HG02642 (cell line): ENCODE measurements at regions not wholly inside any gene's neighbourhood (a gene's known extent, or its start where the extent isn't known, plus 50 kb on each side); places are given as distances from the start of the nearest gene placed in this dataset.

Source experiments
- ATAC-seq: cut with Tn5 transposase; IDR thresholded peaks from one replicate; pipeline ENCODE4 v1.9.1; 2021; ENCODE audit warnings: mild to moderate bottlenecking; ENCODE audit not compliant: unreplicated experiment, poor library complexity

GRCh38 chr1:221439747-221440501 lies 302.0 kb downstream of the DUSP10 start:
- ATAC-seq, result no peak

- no peak for ATAC-seq
Observed at GRCh38 chr1:221440658-221441057, 301.2 kb downstream of the DUSP10 start.

DNA sequence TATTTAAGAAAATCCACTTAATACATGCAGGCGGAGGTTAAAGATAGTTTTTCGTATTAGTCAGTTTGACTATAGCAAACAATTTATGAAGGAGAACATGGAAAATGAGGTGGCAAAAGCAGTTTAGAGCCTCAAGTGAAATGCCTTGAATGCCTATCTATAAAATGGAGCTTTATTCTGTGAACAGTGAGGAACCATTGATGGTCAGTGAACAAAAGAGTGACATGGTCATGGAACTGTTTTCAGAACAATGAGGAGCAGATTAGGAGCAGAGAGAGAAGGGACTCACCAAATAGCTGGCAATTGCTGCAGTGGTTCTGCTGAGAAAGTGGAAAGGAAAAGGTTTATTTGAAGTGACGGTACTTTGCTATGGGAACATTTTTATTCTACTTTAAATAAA lies 299.8 kb downstream of the DUSP10 start:
- ATAC-seq, result no peak

- no peak for ATAC-seq
Observed at GRCh38 chr1:221444346-221444745, 297.5 kb downstream of the DUSP10 start.

GRCh38 chr1:221448585-221449175 lies 293.2 kb downstream of the DUSP10 start:
- no peak for ATAC-seq

DNA sequence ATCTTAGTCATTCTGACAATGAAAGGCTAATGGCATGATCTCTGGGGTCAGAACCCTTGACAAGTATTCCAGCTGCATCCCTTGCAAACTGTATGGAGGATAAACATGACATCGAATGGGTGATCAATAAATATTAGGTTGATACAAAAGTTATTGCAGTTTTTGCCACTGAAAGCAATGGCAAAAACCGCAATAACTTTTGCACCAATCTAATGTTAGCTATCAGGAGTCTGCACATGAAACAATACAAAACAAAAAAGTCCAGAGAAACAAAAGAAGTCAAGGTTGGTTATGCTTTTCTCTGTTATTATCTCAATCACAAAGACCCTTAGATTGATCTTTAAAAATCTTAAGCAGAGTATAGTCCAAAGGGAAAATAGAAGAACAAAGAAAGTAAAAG lies 292.7 kb downstream of the DUSP10 start:
- ATAC-seq, result no peak

DNA sequence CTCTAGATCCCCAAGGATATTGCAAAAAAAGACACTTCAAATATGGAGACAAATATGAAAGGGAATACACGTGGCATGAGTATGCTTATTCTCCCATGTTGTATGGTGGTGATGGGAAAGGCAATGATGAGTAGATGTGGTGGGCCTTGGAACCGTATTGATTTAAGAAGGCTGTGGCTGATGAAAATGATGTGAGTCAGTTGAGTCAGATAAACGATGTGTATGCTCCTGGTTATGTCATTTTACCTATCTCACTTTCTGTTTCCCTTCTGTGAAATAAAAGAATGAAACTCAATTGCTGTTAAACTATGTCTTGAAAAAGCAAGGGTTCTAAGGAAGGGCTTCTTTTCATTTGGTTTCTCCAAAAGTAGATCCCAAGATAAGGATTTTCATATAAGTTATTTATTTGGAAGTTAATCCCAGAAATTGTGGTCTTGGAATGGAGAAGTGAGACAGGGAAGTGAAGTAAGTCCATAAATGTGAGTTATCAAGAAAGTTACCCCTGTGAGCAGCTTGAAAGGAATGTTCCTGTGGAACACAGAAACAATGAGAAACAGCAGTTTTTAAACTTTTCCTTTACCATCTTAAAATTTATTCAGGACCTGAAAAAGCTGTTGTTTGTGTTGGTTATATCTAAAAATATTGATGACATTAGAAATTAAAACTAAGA lies 292.0 kb downstream of the DUSP10 start:
- no peak for ATAC-seq

GRCh38 chr1:221451741-221452140 lies 290.1 kb downstream of the DUSP10 start:
- no peak for ATAC-seq

DNA sequence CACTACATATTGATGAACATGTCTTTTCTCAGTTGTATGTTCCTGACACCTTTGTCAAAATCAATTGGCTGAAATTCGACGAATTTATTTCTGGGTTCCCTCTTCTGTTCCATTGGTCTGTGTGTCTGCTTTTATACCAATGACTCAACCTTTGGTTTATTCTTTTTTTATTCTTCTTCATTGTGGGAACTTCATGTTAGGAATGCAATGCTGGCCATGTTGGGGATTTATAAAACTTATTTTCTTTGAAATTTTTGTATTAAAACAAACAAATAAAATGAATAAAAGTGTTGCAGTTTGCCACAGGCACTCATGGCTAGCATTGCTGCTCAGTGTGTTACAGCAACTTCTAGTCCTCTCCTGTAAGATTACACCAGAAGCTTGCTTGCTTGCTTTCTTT lies 287.8 kb downstream of the DUSP10 start:
- no peak for ATAC-seq

DNA sequence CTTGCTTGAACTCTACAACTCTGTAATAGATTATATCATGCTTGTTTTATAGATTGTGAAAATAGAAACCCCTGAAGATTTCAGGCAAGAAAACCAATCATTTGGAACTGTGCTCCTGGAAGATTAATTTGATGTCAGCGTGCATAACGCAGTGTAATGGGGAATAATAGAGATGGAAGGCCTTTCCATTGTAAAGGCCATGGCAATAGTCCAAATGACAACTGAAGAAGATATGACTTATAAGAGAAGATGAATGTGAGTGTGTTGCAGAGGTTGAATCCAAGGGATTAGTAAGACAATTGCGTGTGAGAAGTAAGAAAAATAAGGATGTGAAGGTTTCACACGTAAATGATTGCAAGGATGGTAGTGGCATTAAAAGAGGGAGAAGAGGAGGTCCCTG lies 285.0 kb downstream of the DUSP10 start:
- ATAC-seq, result no peak

DNA sequence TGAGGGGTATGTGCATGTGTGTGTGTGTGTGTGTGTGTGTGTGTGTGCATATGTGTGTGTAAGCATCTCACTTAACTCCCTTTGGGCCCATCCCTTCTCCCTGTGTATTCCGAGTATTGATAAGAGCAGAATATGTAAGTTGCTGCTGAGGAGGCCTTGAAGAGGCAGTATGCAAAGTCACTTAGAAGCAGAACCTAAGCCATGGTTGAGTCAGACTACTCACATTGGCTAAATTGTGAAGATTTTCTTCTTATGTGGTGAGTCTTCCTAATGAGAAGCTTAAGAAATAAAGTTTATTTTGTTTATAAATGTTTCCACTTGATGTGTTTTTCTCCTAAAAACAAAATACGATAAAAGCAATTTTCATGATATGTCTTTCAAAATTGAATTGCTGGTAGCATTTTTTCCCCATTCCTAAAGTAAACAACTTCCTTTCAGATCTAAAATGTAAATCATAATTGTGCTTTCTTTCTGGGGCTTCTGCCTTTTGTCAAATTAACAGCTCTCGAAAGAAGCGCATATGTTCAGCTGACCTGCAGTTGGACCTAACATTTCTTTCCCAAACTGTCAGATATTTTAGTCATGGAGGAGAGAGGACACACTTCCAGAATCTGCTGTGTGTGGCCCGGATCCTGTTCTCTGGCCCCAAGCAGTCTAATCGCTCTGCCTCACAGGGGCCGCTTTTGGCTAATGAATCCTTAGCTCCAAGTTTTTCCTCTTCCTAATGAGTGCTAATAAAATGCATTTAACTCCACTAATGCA lies 284.0 kb downstream of the DUSP10 start:
- no peak for ATAC-seq

DNA sequence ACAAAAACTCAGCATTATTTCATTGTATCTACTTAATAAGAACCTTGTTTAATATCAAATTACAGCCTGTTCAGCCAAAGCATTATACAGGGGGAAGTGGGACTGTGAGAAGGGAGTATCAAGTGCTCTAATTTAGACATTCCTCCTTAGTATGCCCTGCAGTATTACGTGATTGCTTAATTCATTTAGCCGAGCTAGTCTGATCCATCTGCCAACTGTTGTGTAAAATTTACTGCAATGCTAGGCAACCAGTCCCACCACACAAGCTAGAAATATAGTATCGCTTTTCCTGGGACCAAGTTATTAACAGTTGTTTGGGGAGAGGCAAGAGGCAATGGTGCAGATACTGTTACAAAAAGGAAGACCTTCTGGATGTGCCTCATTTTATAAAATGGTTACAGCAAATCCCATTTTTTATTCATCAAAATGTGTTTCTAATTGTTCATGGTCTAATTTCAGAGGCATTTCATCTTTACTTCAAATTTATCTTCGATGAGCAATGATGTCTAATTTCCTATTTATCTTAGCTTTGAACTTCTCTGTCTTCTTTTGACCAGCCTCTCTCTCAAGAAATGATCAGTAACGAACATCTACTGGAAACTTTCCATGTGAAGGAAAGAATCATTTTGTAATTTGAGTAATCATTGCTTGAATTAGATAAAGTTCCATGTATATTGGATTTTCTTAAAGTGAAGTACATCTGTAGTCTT lies 283.3 kb downstream of the DUSP10 start:
- ATAC-seq, result no peak

GRCh38 chr1:221459558-221459957 lies 282.3 kb downstream of the DUSP10 start:
- ATAC-seq, result no peak

DNA sequence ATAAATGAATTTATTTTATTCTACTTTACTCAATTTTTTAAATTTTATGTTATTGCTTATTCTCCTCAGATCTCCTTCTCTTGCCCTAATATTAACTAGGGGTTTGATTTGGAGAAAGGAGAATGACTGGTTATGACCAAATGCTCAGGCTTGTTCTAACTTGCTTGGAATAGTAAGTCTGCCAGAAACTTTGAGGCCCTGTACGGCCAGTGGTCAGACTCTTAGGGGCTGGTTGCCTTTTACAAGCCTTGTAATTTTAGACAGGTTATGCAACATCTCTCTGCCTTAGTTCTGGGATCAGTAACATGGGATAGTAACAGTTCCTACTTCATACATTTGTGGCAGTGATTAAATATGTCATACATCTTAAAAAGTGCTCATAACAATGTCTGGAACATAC lies 279.5 kb downstream of the DUSP10 start:
- ATAC-seq, result no peak

DNA sequence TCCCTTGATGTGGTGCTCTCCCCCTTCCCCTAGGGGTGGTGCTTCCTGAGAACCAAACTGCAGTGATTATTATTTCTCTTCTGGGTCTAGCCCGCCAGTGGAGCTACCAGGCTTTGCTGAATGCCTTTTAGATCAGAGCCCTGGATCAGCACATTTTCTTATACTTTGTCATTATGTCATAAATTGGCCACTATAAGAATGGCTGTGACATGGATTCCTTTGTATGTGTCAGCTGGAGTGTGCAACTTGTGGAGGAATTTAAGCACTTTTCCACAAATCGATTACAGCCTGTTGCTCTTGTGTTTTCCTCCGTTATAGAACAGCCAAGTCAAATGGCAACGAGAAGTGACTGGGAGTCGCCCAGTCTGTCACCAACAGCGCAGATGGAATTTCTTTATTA lies 273.3 kb downstream of the DUSP10 start:
- no peak for ATAC-seq

DNA sequence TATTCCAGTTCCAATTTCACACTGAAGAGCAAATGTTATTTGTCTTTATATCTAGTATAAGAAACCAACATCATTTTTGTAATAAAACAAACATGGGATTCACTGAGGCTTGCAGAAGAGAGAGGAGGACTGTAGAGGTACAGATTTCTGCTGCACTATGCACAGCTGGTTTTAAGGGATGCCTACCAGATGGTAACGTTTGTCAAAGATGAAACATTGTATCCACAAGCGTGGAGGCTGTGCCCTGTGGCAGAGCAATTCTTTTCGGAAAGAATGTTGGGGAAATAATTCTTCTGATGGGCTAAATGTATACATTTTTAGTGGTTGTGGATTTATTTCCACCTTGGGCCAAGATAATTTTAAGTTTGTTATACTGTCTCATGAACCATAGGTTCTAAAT lies 272.4 kb downstream of the DUSP10 start:
- no peak for ATAC-seq

DNA sequence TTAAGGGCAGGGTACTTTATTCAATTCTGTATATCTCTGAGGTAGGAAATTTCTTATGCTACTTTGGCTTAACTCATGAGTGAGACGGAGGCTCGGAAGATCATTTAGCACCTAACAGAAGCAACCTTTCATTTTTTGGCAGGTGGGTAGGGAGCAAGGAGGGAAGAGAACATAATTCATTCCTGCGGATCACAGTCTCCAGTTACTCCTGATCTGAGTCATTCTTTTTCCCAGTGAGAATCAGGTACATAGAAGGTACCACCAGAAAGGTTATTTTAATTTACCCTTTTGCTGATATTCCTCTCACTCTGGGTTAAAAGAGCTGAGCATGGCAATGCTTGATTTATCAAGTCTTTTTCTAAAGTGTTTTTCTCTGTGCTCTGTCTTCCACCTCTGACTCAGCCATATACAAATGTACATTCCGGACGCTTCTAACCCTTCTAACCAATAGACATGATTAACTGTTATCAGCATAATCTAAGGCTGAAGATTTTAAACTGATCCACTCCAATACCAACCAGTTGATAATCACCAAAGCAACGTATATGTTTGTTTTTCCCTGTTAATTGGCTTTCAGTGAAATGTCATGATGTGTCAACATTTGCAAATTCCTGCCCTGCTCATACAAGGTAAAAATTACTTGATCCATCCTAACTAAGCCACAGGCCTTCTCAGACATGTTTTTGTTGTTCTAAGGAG lies 271.7 kb downstream of the DUSP10 start:
- no peak for ATAC-seq

DNA sequence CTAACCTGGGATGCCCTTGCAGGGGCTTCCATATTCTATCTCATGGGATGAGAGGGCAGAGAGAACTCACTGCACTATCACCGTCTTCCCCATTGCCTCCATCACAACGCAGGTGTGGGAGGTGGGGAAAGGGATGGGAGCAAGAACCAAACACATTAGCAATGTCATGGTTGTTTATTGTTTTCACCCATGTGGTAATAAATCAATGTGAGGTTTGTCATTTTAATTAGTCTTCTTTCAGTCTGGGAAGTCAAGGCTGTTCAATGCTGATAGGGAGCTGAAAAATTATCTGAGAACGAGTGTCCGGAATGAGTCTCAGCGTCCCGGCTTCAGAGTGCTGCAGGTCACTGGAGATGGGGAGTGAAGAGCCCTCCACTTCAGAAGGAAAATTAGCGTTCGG lies 268.5 kb downstream of the DUSP10 start:
- ATAC-seq, result no peak

DNA sequence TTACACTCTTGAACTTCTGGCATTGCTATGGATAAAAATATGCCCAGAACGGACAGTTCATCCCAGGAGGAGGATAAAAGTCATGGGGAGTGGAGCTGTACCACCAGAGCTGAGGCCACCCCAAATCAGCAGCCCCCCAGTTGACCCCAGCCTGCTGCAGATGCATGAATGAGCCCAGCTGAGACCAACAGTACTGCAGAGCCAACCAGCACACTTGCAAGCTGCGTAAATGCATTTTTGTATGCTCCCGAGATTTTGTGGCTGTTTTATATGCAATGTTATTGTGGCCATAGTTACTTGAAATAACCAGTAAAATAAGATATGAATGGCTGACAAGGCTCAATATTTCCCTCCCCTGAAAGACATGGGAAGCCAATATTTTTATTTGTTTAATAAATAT lies 264.6 kb downstream of the DUSP10 start:
- no peak for ATAC-seq
